Muscle layer of duodenum (tissue), 2 donors: ENCODE measurements at regions not wholly inside any gene's neighbourhood (a gene's known extent, or its start where the extent isn't known, plus 50 kb on each side); places are given as distances from the start of the nearest gene placed in this dataset.

Experiments used
- H3K27ac ChIP-seq: one replicate; pipeline ENCODE4 v1.7.0; 2013; ENCODE audit warnings: mild to moderate bottlenecking, low read length
- H3K27me3 ChIP-seq: one replicate; pipeline ENCODE4 v1.7.0; 2013; ENCODE audit warnings: low read depth, mild to moderate bottlenecking, control low read depth, low read length
- H3K36me3 ChIP-seq, 2 donors: one replicate each; pipeline ENCODE4 v1.7.0; 2013; ENCODE audit warnings: low read length in 2 of 2, control low read depth in 1 of 2, mild to moderate bottlenecking in 1 of 2; ENCODE audit not compliant: insufficient read depth in 2 of 2, control insufficient read depth in 1 of 2
- H3K4me1 ChIP-seq, 2 donors: one replicate each; pipeline ENCODE4 v1.7.0; 2013; ENCODE audit warnings: low read length in 2 of 2, mild to moderate bottlenecking in 2 of 2, control low read depth in 1 of 2, moderate library complexity in 1 of 2; ENCODE audit not compliant: insufficient read depth in 2 of 2, control insufficient read depth in 1 of 2
- H3K4me3 ChIP-seq, 2 donors: one replicate each; pipeline ENCODE4 v1.7.0; 2013; ENCODE audit warnings: low read length in 2 of 2, low read depth in 1 of 2, mild to moderate bottlenecking in 1 of 2
- H3K9me3 ChIP-seq, 2 donors: one replicate each; pipeline ENCODE4 v1.7.0; 2013; ENCODE audit warnings: low read length in 2 of 2, control low read depth in 1 of 2, mild to moderate bottlenecking in 1 of 2; ENCODE audit not compliant: control insufficient read depth in 1 of 2
- donor health status: healthy.

GRCh38 chr11:64504999-64505398, 50.7 kb upstream of the SLC22A11 start:
- Histone ChIP-seq H3K9me3 (peaks cover 7 to 12% of the 10 kb centered on the region in 2 donors), H3K27ac (no peak overlapping the region), H3K36me3 (no peaks in the 10 kb centered on the region), H3K4me1 (no peaks in the 10 kb centered on the region), H3K4me3 (peak overlapping the region in 1 of 2 donors; percentile 13), H3K27me3 (no peaks in the 10 kb centered on the region)
